K562 (cell line): ENCODE measurements at regions not wholly inside any gene's neighbourhood (a gene's known extent, or its start where the extent isn't known, plus 50 kb on each side); places are given as distances from the start of the nearest gene placed in this dataset.

ENCODE experiments used
- ATAC-seq: fragments of 200-7000 bp; cut with Tn5 transposase; 3 replicates; pipeline ENCODE4 v1.9.1; 2020; ENCODE audit warnings: moderate library complexity
- BruUV-seq: library from RNA; stranded (reverse); fragments of 400-500 nt; replicated peaks from 2 replicates; lab custom pipeline; 2021; lab: Mats Ljungman, UMichigan
- CTCF ChIA-PET: fragments of 300-600 bp; formaldehyde crosslinking; extraction: SDS; loops from one replicate; lab custom pipeline; 2021; ENCODE audit warnings: low intra/inter-chr PET ratio; lab: Yijun Ruan, JAX
- POLR2A ChIA-PET: fragments of 300-600, 350-650 bp; sonication (Branson Sonifier 250); formaldehyde crosslinking; extraction: SDS; loops from one replicate; lab custom pipeline; 2021; ENCODE audit warnings: antibody characterized with exemption, inconsistent platforms; lab: Yijun Ruan, JAX
- DNase-seq, 4 experiments: peaks; one replicate each; pipeline versions ENCODE4 v3.0.0 to v3.0.0-alpha.2; 2011 to 2018; ENCODE audit warnings: low spot score in 3 of 4, mixed read lengths in 3 of 4; ENCODE audit errors: extremely low read depth in 1 of 4
- FAIRE-seq: peaks from 2 replicates; lab custom pipeline; 2011; peaks lifted over from hg19 to GRCh38; lab: Jason Lieb, UNC
- H2AFZ ChIP-seq: 2 replicates; pipeline ENCODE4 v1.6.0; 2011; ENCODE audit warnings: low read depth, low read length, control low read depth, inconsistent platforms
- H3K27ac ChIP-seq: fragments of 200-600 bp; 3 replicates; pipeline ENCODE4 v1.8.0; 2011; ENCODE audit warnings: low read depth, mild to moderate bottlenecking, control low read depth, inconsistent platforms, low read length, moderate library complexity, mixed read lengths; ENCODE audit errors: extremely low read depth
- H3K27me3 ChIP-seq, 2 experiments: fragments of 300-600 bp in 1 of 2; 2 replicates in 1 of 2; 3 replicates in 1 of 2; pipeline versions ENCODE4 v1.6.0 to v1.8.0; 2011; ENCODE audit warnings: inconsistent platforms in 2 of 2, low read length in 2 of 2, mild to moderate bottlenecking in 1 of 2, mixed read lengths in 1 of 2, moderate library complexity in 1 of 2; ENCODE audit not compliant: control insufficient read depth in 2 of 2, insufficient read depth in 2 of 2
- H3K36me3 ChIP-seq: fragments of 300-600 bp; 3 replicates; pipeline ENCODE4 v1.8.0; 2011; ENCODE audit warnings: mild to moderate bottlenecking, low read length, inconsistent platforms; ENCODE audit not compliant: control insufficient read depth, insufficient read depth
- H3K4me1 ChIP-seq, 2 experiments: fragments of 200-600 bp in 1 of 2; replicated peaks in 1 of 2; 2 replicates in 1 of 2; 3 replicates in 1 of 2; pipeline versions ENCODE4 v1.5.1 to v1.8.0; 2011; ENCODE audit warnings: inconsistent platforms in 2 of 2, low read length in 2 of 2, mild to moderate bottlenecking in 1 of 2, mixed read lengths in 1 of 2, moderate library complexity in 1 of 2; ENCODE audit not compliant: control insufficient read depth in 2 of 2, insufficient read depth in 2 of 2
- H3K4me2 ChIP-seq: 2 replicates; pipeline ENCODE4 v1.6.1; 2011; ENCODE audit warnings: low read length, control low read depth, inconsistent platforms, mixed read lengths; ENCODE audit not compliant: insufficient read depth
- H3K4me3 ChIP-seq: fragments of 200-600 bp; sonication (generic), shearing (Covaris generic); 2 replicates; pipeline ENCODE4 v1.5.1; 2016; ENCODE audit warnings: control low read depth, inconsistent platforms
- H3K79me2 ChIP-seq: fragments of 200-600 bp; 3 replicates; pipeline ENCODE4 v1.8.0; 2011; ENCODE audit warnings: low read length, inconsistent platforms; ENCODE audit not compliant: control insufficient read depth, insufficient read depth
- H3K9ac ChIP-seq, 2 experiments: 2 replicates each; pipeline versions ENCODE4 v1.6.0 to v1.6.1; 2011; ENCODE audit warnings: low read depth in 2 of 2, low read length in 2 of 2, control low read depth in 1 of 2, inconsistent platforms in 1 of 2, mild to moderate bottlenecking in 1 of 2, mixed read lengths in 1 of 2; ENCODE audit not compliant: insufficient read depth in 1 of 2
- H3K9me1 ChIP-seq: one replicate; pipeline ENCODE4 v1.6.0; 2011; ENCODE audit warnings: inconsistent platforms, mild to moderate bottlenecking, low read length, moderate library complexity; ENCODE audit not compliant: control insufficient read depth, insufficient read depth
- H3K9me3 ChIP-seq: replicated peaks from 2 replicates; pipeline ENCODE4 v1.5.1; 2011; ENCODE audit warnings: low read depth, low read length, inconsistent platforms; ENCODE audit not compliant: control insufficient read depth, insufficient read depth
- H4K20me1 ChIP-seq: replicated peaks from 2 replicates; pipeline ENCODE4 v1.6.1; 2011; ENCODE audit warnings: low read length, inconsistent platforms, mixed read lengths; ENCODE audit not compliant: control insufficient read depth, insufficient read depth
- AFF1 ChIP-seq, 2 experiments: fragments of 450-650 bp; IDR thresholded peaks; 2 replicates each; pipeline ENCODE4 v1.6.1; 2018; ENCODE audit warnings: mild to moderate bottlenecking in 2 of 2, low read depth in 1 of 2; ENCODE audit not compliant: partially characterized antibody in 2 of 2
- EP300 ChIP-seq: IDR thresholded peaks from 2 replicates; pipeline ENCODE4 v1.6.1; 2012; ENCODE audit warnings: low read length, improper control_type of control experiment
- GATAD2A ChIP-seq: fragments of 450-650 bp; IDR thresholded peaks from 2 replicates; pipeline ENCODE4 v1.6.1; 2017
- KHSRP ChIP-seq: fragments of 450-650 bp; IDR thresholded peaks from 2 replicates; pipeline ENCODE4 v1.6.1; 2017
- MYNN ChIP-seq, 2 experiments: sonication (generic); formaldehyde crosslinking in 1 of 2; IDR thresholded peaks; 2 replicates each; pipeline versions ENCODE4 v1.5.0 to v1.6.1; 2016 to 2020; ENCODE audit warnings: antibody characterized with exemption in 1 of 2, missing genetic modification reagents in 1 of 2
- NCOA6 ChIP-seq: fragments of 450-650 bp; IDR thresholded peaks from 2 replicates; pipeline ENCODE4 v1.6.1; 2017; ENCODE audit warnings: mild to moderate bottlenecking
- RBFOX2 ChIP-seq: fragments of 200-400 bp; formaldehyde crosslinking; IDR thresholded peaks from 2 replicates; pipeline ENCODE4 v1.6.1; 2017; ENCODE audit warnings: low read depth, mild to moderate bottlenecking, low read length, moderate library complexity
- SAP30 ChIP-seq: fragments of 200-600 bp; sonication (generic); IDR thresholded peaks from 2 replicates; pipeline ENCODE4 v1.6.1; 2012; ENCODE audit warnings: borderline replicate concordance, low read depth, mild to moderate bottlenecking, moderate library complexity, low read length, control low read depth, inconsistent platforms; ENCODE audit not compliant: insufficient read depth, poor library complexity, severe bottlenecking
- SMAD2 ChIP-seq: fragments of 150-350 bp; IDR thresholded peaks from 2 replicates; pipeline ENCODE4 v1.6.1; 2014; ENCODE audit warnings: low read depth, mild to moderate bottlenecking, low read length
- ZFP1 ChIP-seq: fragments of 450-650 bp; formaldehyde crosslinking; IDR thresholded peaks from 2 replicates; pipeline ENCODE4 v1.4.0; 2020; ENCODE audit warnings: mild to moderate bottlenecking, mixed read lengths
- ZNF146 ChIP-seq: IDR thresholded peaks from one replicate; pipeline ENCODE4 v1.6.1; 2018; ENCODE audit warnings: missing compliant biosample characterization; ENCODE audit not compliant: unreplicated experiment
- ZNF217 ChIP-seq: sonication (generic); formaldehyde crosslinking; IDR thresholded peaks from 2 replicates; pipeline ENCODE4 v1.8.0; 2022; ENCODE audit warnings: mild to moderate bottlenecking, missing genetic modification reagents
- ZNF239 ChIP-seq: fragments of 250-450 bp; sonication (Bioruptor Pico); IDR thresholded peaks from 2 replicates; pipeline ENCODE4 v1.4.0; 2020; ENCODE audit warnings: mild to moderate bottlenecking
- ZNF740 ChIP-seq, 3 experiments: fragments of 200-800 bp in 1 of 3; sonication (Bioruptor generic) in 1 of 3; sonication (generic) in 1 of 3; formaldehyde crosslinking in 1 of 3; IDR thresholded peaks; 2 replicates each; pipeline versions ENCODE4 v1.6.1 to v1.8.0; 2016 to 2022; ENCODE audit warnings: mild to moderate bottlenecking in 2 of 3, missing compliant biosample characterization in 2 of 3, missing genetic modification characterization in 2 of 3, missing genetic modification reagents in 1 of 3
- WGBS: fragments of 100-300 bp; shearing (Covaris generic); methylation state at CpG from one replicate; pipeline ENCODE4 v1.1.6; 2016; ENCODE audit warnings: low coverage, mixed read lengths; ENCODE audit not compliant: insufficient coverage; ENCODE audit errors: missing lambda C conversion rate; 5-methylcytosine and 5-hydroxymethylcytosine counted together
- in situ Hi-C: fragments of 300-500 bp; cut with MboI; formaldehyde crosslinking; loops from 4 replicates; pipeline ENCODE4 v1.15.0; 2018; ENCODE audit warnings: inconsistent platforms, mixed read lengths
- intact Hi-C: fragments of 100-400 bp; cut with micrococcal nuclease; formaldehyde crosslinking; loops from 2 replicates; pipeline ENCODE4 v1.14.2; 2022
- TF ChIP-seq, protein P1 (sequence below): fragments of 250-450 bp; sonication (Bioruptor Pico); IDR thresholded peaks from 2 replicates; pipeline ENCODE4 v1.6.1; 2021; ENCODE audit warnings: mild to moderate bottlenecking

DNA sequence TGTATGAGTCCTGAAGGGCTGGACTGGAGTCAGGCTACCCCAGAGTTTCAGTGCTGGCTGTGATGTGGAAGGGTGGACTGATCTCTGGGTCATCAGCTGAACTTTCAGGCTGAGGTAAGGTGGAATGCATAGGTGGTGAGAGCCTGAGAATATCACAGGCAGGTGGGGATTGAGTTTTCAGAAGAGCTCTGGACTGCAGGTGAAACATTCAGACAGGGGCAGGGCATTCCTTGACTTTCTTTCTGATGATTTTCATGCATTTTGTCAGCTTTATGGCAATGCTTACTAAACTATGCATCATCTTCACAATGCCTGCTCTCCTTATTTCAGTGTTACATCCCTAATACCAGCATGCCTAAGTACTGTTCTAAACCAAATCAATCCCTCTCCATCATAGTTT is 755.0 kb downstream of the KCNA4 start (continued):
- TF ChIP-seq SAP30 (no peak), GATAD2A (no peak), ZNF217 (CRISPR knock-in tag) (no peak), SMAD2 (no peak), ZNF740 (CRISPR knock-in tag; IDR thresholded peaks at IDR 0.05) (no peak), ZNF740 (tag; IDR thresholded peaks at IDR 0.05) (no peak), MYNN (IDR thresholded peaks at IDR 0.05) (no peak), MYNN (CRISPR knock-in tag; IDR thresholded peaks at IDR 0.05) (no peak)

GRCh38 chr11:29260939-29261705 is 755.7 kb downstream of the KCNA4 start:
- Histone ChIP-seq H3K9ac (no peak overlapping the region), H4K20me1 (no peaks in the 10 kb centered on the region), H3K9me3 (no peaks in the 10 kb centered on the region), H3K4me3 (no peak overlapping the region), H3K4me2 (no peak overlapping the region), H3K27ac (no peak overlapping the region), H3K79me2 (no peaks in the 10 kb centered on the region), H3K27me3 (no peaks in the 10 kb centered on the region), H3K36me3 (no peaks in the 10 kb centered on the region)
- ChIA-PET POLR2A (no interaction called here), CTCF (no interaction called here)
- no peak for FAIRE-seq
- TF ChIP-seq KHSRP = no peak
- no peak for TF ChIP-seq NCOA6
- TF ChIP-seq ZNF146 (CRISPR knock-in tag) = no peak
- no peak for TF ChIP-seq RBFOX2
- TF ChIP-seq EP300 = no peak
- no peak for TF ChIP-seq ZNF239 (CRISPR knock-in tag)
- TF ChIP-seq ZFP1 (CRISPR knock-in tag) = no peak
- TF ChIP-seq, protein P1, sequence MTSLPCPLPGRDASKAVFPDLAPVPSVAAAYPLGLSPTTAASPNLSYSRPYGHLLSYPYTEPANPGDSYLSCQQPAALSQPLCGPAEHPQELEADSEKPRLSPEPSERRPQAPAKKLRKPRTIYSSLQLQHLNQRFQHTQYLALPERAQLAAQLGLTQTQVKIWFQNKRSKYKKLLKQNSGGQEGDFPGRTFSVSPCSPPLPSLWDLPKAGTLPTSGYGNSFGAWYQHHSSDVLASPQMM (CRISPR knock-in tag) = no peak
- TF ChIP-seq AFF1 (IDR thresholded peaks at IDR 0.05; ENCODE audit: low read depth in 1 of 2, partially characterized antibody in 2 of 2) = no peak
- TF ChIP-seq, all 486 proteins: peak for 0
- intact Hi-C loops (no loop called here), in situ Hi-C loops (no loop called here)
- H2AFZ ChIP-seq = no peak overlapping the region
- H3K4me1 ChIP-seq = no peaks in the 10 kb centered on the region
- H3K9me1 ChIP-seq = no peaks in the 10 kb centered on the region
- 0% methylated on average over 3 of the region's 3 CpGs for WGBS
- no TSS peak for BruUV-seq
- no peak for ATAC-seq
- no peak for DNase-seq
